Caco-2 (cell line): ENCODE measurements at regions not wholly inside any gene's neighbourhood (a gene's known extent, or its start where the extent isn't known, plus 50 kb on each side); places are given as distances from the start of the nearest gene placed in this dataset.

Experiments
- BruUV-seq: library from RNA; stranded (reverse); fragments of 400-500 nt; replicated peaks from 2 replicates; lab custom pipeline; 2021; lab: Mats Ljungman, UMichigan
- CTCF ChIA-PET: fragments of 300-600 bp; sonication (Branson Sonifier 250); formaldehyde crosslinking; loops from one replicate; lab custom pipeline; 2022; ENCODE audit warnings: antibody characterized with exemption; lab: Charles Lee
- POLR2A ChIA-PET: fragments of 300-600 bp; sonication (Branson Sonifier 250); formaldehyde crosslinking; loops from one replicate; lab custom pipeline; 2022; ENCODE audit warnings: antibody characterized with exemption; lab: Charles Lee
- DNase-seq, 2 experiments: peaks; one replicate each; pipeline versions ENCODE4 v3.0.0 to v3.0.0-alpha.2; 2020 to 2022
- H3K27me3 ChIP-seq: replicated peaks from 2 replicates; pipeline ENCODE4 v1.6.0; 2011; ENCODE audit warnings: low read length; ENCODE audit not compliant: control insufficient read depth, insufficient read depth
- H3K36me3 ChIP-seq: 2 replicates; pipeline ENCODE4 v1.5.1; 2011; ENCODE audit warnings: low read length; ENCODE audit not compliant: control insufficient read depth, insufficient read depth
- H3K4me1 ChIP-seq: fragments of 250-450 bp; sonication (Bioruptor Pico); 2 replicates; pipeline ENCODE4 v1.5.1; 2020; ENCODE audit warnings: mild to moderate bottlenecking
- H3K4me3 ChIP-seq: 2 replicates; pipeline ENCODE4 v1.5.1; 2011; ENCODE audit warnings: low read depth, mild to moderate bottlenecking, control low read depth, low read length
- H3K9me3 ChIP-seq: fragments of 250-450 bp; sonication (Bioruptor Pico); 2 replicates; pipeline ENCODE4 v1.5.1; 2020; ENCODE audit warnings: mild to moderate bottlenecking, moderate library complexity
- H3K27ac Mint-ChIP-seq: one replicate; pipeline ENCODE4 v1.8.0; 2022; ENCODE audit warnings: mixed read lengths; ENCODE audit not compliant: unreplicated experiment
- H3K27me3 Mint-ChIP-seq: one replicate; pipeline ENCODE4 v1.8.0; 2022; ENCODE audit warnings: mixed read lengths; ENCODE audit not compliant: insufficient read depth, unreplicated experiment
- H3K36me3 Mint-ChIP-seq: one replicate; pipeline ENCODE4 v1.8.0; 2022; ENCODE audit warnings: mild to moderate bottlenecking, mixed read lengths; ENCODE audit not compliant: insufficient read depth, unreplicated experiment
- H3K4me1 Mint-ChIP-seq: one replicate; pipeline ENCODE4 v1.8.0; 2022; ENCODE audit warnings: low read depth, mixed read lengths; ENCODE audit not compliant: unreplicated experiment
- H3K4me3 Mint-ChIP-seq: one replicate; pipeline ENCODE4 v1.8.0; 2022; ENCODE audit warnings: mild to moderate bottlenecking, moderate library complexity, mixed read lengths; ENCODE audit not compliant: unreplicated experiment
- H3K9me3 Mint-ChIP-seq: one replicate; pipeline ENCODE4 v1.8.0; 2022; ENCODE audit warnings: mixed read lengths; ENCODE audit not compliant: unreplicated experiment
- intact Hi-C: fragments of 100-400 bp; cut with micrococcal nuclease; formaldehyde crosslinking; loops from one replicate; pipeline ENCODE4 v1.10.0; 2022; ENCODE audit not compliant: unreplicated experiment
- TF ChIP-seq, protein P1 (sequence below), 2 experiments: fragments of 200-600 bp in 1 of 2; IDR thresholded peaks; 1 replicate in 1 of 2; 2 replicates in 1 of 2; pipeline versions ENCODE4 v1.5.1 to v1.8.0; 2011 to 2022; ENCODE audit warnings: antibody characterized with exemption in 1 of 2, control low read depth in 1 of 2, inconsistent platforms in 1 of 2, low read depth in 1 of 2, low read length in 1 of 2, mild to moderate bottlenecking in 1 of 2, moderate library complexity in 1 of 2; ENCODE audit not compliant: insufficient read depth in 1 of 2, severe bottlenecking in 1 of 2, unreplicated experiment in 1 of 2

DNA sequence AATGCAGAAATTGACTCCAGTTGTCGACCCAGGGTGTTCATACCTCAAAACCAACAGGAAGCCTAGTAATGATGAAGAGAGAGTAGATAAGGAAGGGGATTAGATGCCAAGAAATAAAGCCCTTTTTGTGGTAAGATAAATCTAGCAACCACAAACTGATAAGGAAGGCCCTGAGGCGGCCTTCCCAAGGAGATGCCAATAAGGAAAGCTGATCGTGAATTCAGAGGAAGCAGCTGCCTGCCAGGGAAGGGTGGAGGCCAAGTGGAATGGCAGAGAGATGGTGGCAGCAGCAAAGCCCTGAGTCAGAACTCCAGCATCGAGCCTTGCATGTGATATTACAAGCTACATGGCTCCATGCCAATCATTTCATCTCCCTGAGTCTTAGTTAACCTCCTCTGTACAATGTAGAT is 126.3 kb downstream of the IRS1 start:
- no TSS peak for BruUV-seq
- H3K27ac Mint-ChIP-seq = no peak overlapping the region
- no peak for DNase-seq

DNA sequence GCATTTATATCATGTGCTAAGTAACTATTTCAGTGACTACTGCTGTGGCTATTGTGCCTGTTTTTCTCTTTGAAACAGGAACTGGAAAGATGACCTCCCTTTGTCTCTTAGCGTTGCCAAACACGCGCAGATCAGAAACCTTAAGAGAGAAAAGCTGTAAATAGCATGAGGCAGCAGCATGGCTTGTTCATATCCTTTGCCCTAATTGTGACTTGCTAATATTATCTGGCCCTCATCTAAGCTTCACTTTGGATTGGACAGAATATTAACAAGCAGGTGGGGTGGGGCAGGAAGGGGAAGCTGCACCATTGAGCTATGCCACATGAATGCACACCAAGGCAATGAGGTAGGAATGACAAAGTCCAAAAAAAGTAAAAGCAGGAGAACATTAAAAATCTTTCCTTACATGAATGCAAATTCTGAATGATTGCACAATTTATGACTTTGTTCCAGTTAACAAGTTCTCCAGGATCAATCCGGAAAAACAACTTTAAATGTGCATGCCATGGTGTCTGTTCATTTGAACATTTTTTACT is 128.4 kb downstream of the IRS1 start:
- H3K4me1 Mint-ChIP-seq = no peaks in the 10 kb centered on the region
- no peak overlapping the region for H3K27ac Mint-ChIP-seq
- BruUV-seq = no TSS peak

More for the DNA sequence above, 126.3 kb downstream of the IRS1 start:
- CTCF ChIA-PET = no interaction called here
- Mint-ChIP-seq H3K9me3 (peaks cover 2% of the 10 kb centered on the region), H3K4me3 (no peak overlapping the region), H3K4me1 (no peaks in the 10 kb centered on the region), H3K27me3 (no peaks in the 10 kb centered on the region), H3K36me3 (no peaks in the 10 kb centered on the region)
- Histone ChIP-seq H3K27me3 (no peaks in the 10 kb centered on the region), H3K4me1 (no peaks in the 10 kb centered on the region), H3K36me3 (no peaks in the 10 kb centered on the region), H3K4me3 (no peak overlapping the region), H3K9me3 (no peaks in the 10 kb centered on the region)
- POLR2A ChIA-PET = no interaction called here
- intact Hi-C loops = no loop called here
- TF ChIP-seq, protein P1, sequence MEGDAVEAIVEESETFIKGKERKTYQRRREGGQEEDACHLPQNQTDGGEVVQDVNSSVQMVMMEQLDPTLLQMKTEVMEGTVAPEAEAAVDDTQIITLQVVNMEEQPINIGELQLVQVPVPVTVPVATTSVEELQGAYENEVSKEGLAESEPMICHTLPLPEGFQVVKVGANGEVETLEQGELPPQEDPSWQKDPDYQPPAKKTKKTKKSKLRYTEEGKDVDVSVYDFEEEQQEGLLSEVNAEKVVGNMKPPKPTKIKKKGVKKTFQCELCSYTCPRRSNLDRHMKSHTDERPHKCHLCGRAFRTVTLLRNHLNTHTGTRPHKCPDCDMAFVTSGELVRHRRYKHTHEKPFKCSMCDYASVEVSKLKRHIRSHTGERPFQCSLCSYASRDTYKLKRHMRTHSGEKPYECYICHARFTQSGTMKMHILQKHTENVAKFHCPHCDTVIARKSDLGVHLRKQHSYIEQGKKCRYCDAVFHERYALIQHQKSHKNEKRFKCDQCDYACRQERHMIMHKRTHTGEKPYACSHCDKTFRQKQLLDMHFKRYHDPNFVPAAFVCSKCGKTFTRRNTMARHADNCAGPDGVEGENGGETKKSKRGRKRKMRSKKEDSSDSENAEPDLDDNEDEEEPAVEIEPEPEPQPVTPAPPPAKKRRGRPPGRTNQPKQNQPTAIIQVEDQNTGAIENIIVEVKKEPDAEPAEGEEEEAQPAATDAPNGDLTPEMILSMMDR (IDR thresholded peaks at IDR 0.05; ENCODE audit: insufficient read depth in 1 of 2, low read depth in 1 of 2, low read length in 1 of 2, severe bottlenecking in 1 of 2, unreplicated experiment in 1 of 2) = no peak

DNA sequence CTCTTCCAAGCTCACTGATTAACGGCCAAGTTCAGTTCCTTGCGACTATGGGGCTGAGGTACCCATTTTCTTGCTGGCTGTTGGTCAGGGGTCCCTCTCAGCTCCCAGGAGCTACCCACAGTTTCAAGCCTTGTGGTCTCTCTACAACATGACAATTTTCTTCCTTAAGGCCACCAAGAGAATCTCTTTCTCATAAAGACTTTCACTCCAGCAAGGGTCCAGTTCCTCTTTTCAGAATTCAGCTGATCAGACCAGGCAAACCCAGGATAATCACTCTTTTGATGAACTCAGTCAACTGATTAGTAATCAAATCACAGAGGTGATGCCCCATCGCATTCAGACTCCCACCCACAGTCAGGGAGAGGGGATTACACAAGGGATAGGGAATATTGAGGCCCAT is 129.7 kb downstream of the IRS1 start:
- Mint-ChIP-seq H3K36me3 (no peaks in the 10 kb centered on the region), H3K9me3 (peaks cover 8% of the 10 kb centered on the region), H3K4me1 (no peaks in the 10 kb centered on the region), H3K27me3 (no peaks in the 10 kb centered on the region), H3K27ac (no peak overlapping the region), H3K4me3 (no peak overlapping the region)
- POLR2A ChIA-PET = no interaction called here
- TF ChIP-seq, protein P1 (IDR thresholded peaks at IDR 0.05; ENCODE audit: insufficient read depth in 1 of 2, low read depth in 1 of 2, low read length in 1 of 2, severe bottlenecking in 1 of 2, unreplicated experiment in 1 of 2) = no peak
- BruUV-seq = no TSS peak
- H3K36me3 ChIP-seq = no peaks in the 10 kb centered on the region
- no peaks in the 10 kb centered on the region for H3K9me3 ChIP-seq
- H3K4me1 ChIP-seq = no peaks in the 10 kb centered on the region
- no peaks in the 10 kb centered on the region for H3K27me3 ChIP-seq
- no peak overlapping the region for H3K4me3 ChIP-seq
- CTCF ChIA-PET = no interaction called here
- no peak for DNase-seq
- intact Hi-C loops = no loop called here

More for the DNA sequence above, 128.4 kb downstream of the IRS1 start:
- Histone ChIP-seq H3K27me3 (no peaks in the 10 kb centered on the region), H3K36me3 (no peaks in the 10 kb centered on the region), H3K4me1 (no peaks in the 10 kb centered on the region), H3K4me3 (no peak overlapping the region), H3K9me3 (no peaks in the 10 kb centered on the region)
- no peaks in the 10 kb centered on the region for H3K27me3 Mint-ChIP-seq
- TF ChIP-seq, protein P1 (IDR thresholded peaks at IDR 0.05; ENCODE audit: insufficient read depth in 1 of 2, low read depth in 1 of 2, low read length in 1 of 2, severe bottlenecking in 1 of 2, unreplicated experiment in 1 of 2) = no peak
- peaks cover 8% of the 10 kb centered on the region for H3K9me3 Mint-ChIP-seq
- CTCF ChIA-PET = no interaction called here
- intact Hi-C loops = no loop called here
- no peak for DNase-seq
- H3K36me3 Mint-ChIP-seq = no peaks in the 10 kb centered on the region
- H3K4me3 Mint-ChIP-seq = no peak overlapping the region
- POLR2A ChIA-PET = no interaction called here
